Right lobe of liver (tissue), 6 donors: ENCODE measurements at regions not wholly inside any gene's neighbourhood (a gene's known extent, or its start where the extent isn't known, plus 50 kb on each side); places are given as distances from the start of the nearest gene placed in this dataset.

Experiments used
- ATAC-seq, 4 donors: fragments of 200-7000 bp; cut with Tn5 transposase; one replicate each; pipeline ENCODE4 v1.9.1; 2020; ENCODE audit warnings: mild to moderate bottlenecking in 4 of 4, moderate library complexity in 4 of 4
- DNase-seq, 3 donors: peaks; one replicate each; pipeline ENCODE4 v3.0.0-alpha.2; 2020
- H3K27ac ChIP-seq, 3 donors: fragments of 200-600 bp; one replicate each; pipeline ENCODE4 v1.8.0; 2022
- H3K27me3 ChIP-seq, 2 donors: fragments of 200-600 bp; one replicate each; pipeline ENCODE4 v1.8.0; 2022
- H3K36me3 ChIP-seq, 4 donors: fragments of 200-600 bp; sonication (generic) in 1 of 4; one replicate each; pipeline versions ENCODE4 v1.5.1 to v1.8.0; 2017 to 2022; ENCODE audit warnings: control low read depth in 1 of 4
- H3K4me1 ChIP-seq, 4 donors: fragments of 200-600 bp; sonication (generic) in 1 of 4; one replicate each; pipeline versions ENCODE4 v1.5.1 to v1.8.0; 2017 to 2022; ENCODE audit warnings: control low read depth in 1 of 4
- H3K4me3 ChIP-seq, 3 donors: fragments of 200-600 bp; one replicate each; pipeline ENCODE4 v1.8.0; 2022
- H3K9me3 ChIP-seq, 4 donors: fragments of 200-600 bp; sonication (generic) in 1 of 4; one replicate each; pipeline versions ENCODE4 v1.5.1 to v1.8.0; 2017 to 2022; ENCODE audit warnings: control low read depth in 1 of 4
- CTCF ChIP-seq, 4 donors: fragments of 200-600 bp in 3 of 4; fragments of 450-650 bp in 1 of 4; IDR thresholded peaks; one replicate each; pipeline versions ENCODE4 v1.5.1 to v1.8.0; 2016 to 2022; ENCODE audit warnings: antibody characterized with exemption in 4 of 4, mild to moderate bottlenecking in 2 of 4
- POLR2A ChIP-seq: fragments of 450-650 bp; IDR thresholded peaks from one replicate; pipeline ENCODE4 v1.6.1; 2017; ENCODE audit warnings: antibody characterized with exemption, mild to moderate bottlenecking
- WGBS: methylation state at CpG from one replicate; pipeline ENCODE4 v1.1.6; 2018; ENCODE audit warnings: low coverage, low lambda C conversion rate; ENCODE audit not compliant: insufficient coverage; ENCODE audit errors: missing lambda C conversion rate; 5-methylcytosine and 5-hydroxymethylcytosine counted together
- intact Hi-C, 2 donors: fragments of 100-400 bp; cut with DNase I; formaldehyde crosslinking; loops; one replicate each; pipeline versions ENCODE4 v1.11.2 to v1.14.1; 2022
- donor health status: DM: no; HTN: yes; CAD: no.
- donor health status: DM: no; HTN: no; CAD: no.
- donor health status: DM: no; HTN: no; CAD: no.
- donor health status: DM: no; HTN: yes; CAD: no.
- donor health status: DM: no; HTN: yes; CAD: no.

- TF ChIP-seq CTCF (IDR thresholded peaks at IDR 0.05) (no peak), POLR2A (no peak)
- no peak overlapping the region for H3K27ac ChIP-seq
- no peaks in the 10 kb centered on the region for H3K9me3 ChIP-seq
- DNase-seq = no peak
- no peaks in the 10 kb centered on the region for H3K27me3 ChIP-seq
- no peaks in the 10 kb centered on the region for H3K4me1 ChIP-seq
- ATAC-seq = no peak
- no peaks in the 10 kb centered on the region for H3K36me3 ChIP-seq
- intact Hi-C loops = no loop called here
- WGBS = 53% methylated on average over 3 of the region's 4 CpGs
- no peak overlapping the region for H3K4me3 ChIP-seq
These were observed 761.8 kb upstream of the PHF14 start for GRCh38 chr7:10211861-10212260.

- no peaks in the 10 kb centered on the region for H3K9me3 ChIP-seq
- TF ChIP-seq POLR2A (no peak), CTCF (IDR thresholded peaks at IDR 0.05) (no peak)
- no peak overlapping the region for H3K4me3 ChIP-seq
- WGBS = 61% methylated on average over 3 of the region's 3 CpGs
- no peaks in the 10 kb centered on the region for H3K36me3 ChIP-seq
- DNase-seq = no peak
- no peak overlapping the region for H3K27ac ChIP-seq
- H3K27me3 ChIP-seq = no peaks in the 10 kb centered on the region
- ATAC-seq = no peak
- H3K4me1 ChIP-seq = no peaks in the 10 kb centered on the region
- intact Hi-C loops = no loop called here
These were observed 761.0 kb upstream of the PHF14 start for GRCh38 chr7:10212649-10213048.

- H3K9me3 ChIP-seq = no peaks in the 10 kb centered on the region
- intact Hi-C loops = no loop called here
- DNase-seq (no peak), ATAC-seq (no peak)
- no peaks in the 10 kb centered on the region for H3K36me3 ChIP-seq
- no peaks in the 10 kb centered on the region for H3K4me1 ChIP-seq
- 57% methylated on average over 2 of the region's 2 CpGs for WGBS
- TF ChIP-seq CTCF (IDR thresholded peaks at IDR 0.05) (no peak), POLR2A (no peak)
- no peak overlapping the region for H3K27ac ChIP-seq
- no peaks in the 10 kb centered on the region for H3K27me3 ChIP-seq
- no peak overlapping the region for H3K4me3 ChIP-seq
These were observed 757.2 kb upstream of the PHF14 start for GRCh38 chr7:10216462-10216861.

DNA sequence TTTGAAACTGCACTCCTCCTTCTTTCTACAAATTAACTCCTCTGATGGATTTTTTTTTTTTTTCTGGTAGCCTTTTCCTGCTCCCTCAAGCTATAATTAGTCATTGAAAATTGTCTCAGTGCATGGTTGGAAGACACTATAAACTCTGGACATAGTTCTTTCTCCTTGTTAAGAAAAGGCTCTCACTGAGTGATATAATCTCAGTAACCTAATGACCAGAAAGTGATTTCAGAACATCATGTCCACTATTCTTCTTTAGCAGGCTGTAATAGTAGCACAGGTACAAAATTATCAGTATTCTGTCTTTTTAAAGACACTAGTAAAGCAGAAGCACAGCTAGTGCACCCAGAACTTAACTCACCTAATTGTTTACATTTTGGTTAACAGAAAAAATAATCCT is 752.6 kb upstream of the PHF14 start:
- TF ChIP-seq CTCF (IDR thresholded peaks at IDR 0.05) (no peak), POLR2A (no peak)
- Histone ChIP-seq H3K36me3 (no peaks in the 10 kb centered on the region), H3K27me3 (no peaks in the 10 kb centered on the region), H3K4me1 (no peaks in the 10 kb centered on the region), H3K27ac (no peak overlapping the region), H3K9me3 (no peaks in the 10 kb centered on the region), H3K4me3 (no peak overlapping the region)
- DNase-seq = no peak
- ATAC-seq = no peak
- intact Hi-C loops = no loop called here

DNA sequence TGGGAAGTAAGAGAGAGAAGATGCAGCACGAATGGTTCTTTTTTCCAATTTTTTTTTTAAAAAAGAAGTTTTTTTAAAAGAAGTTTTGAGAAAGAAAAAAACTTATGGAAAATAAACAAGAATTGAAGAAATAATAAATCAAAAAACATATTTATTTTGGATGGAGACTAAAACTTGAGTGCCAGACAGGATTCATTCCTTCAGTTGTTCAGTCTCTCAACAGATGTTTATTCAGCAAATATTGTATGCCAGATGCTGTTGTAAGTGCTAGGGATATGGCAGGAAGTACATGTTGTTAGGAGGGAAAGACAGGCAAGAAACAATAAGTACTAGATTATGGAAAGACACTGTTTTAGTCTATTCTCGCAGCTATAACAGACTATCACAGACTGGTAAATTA is 750.7 kb upstream of the PHF14 start:
- H3K9me3 ChIP-seq = no peaks in the 10 kb centered on the region
- H3K4me3 ChIP-seq = no peak overlapping the region
- no peaks in the 10 kb centered on the region for H3K27me3 ChIP-seq
- no peak for TF ChIP-seq POLR2A
- no peak for TF ChIP-seq CTCF (IDR thresholded peaks at IDR 0.05)
- DNase-seq (no peak), ATAC-seq (no peak)
- WGBS = 17% methylated on average over 2 of the region's 2 CpGs
- intact Hi-C loops = no loop called here
- no peaks in the 10 kb centered on the region for H3K4me1 ChIP-seq
- H3K27ac ChIP-seq = no peak overlapping the region
- no peaks in the 10 kb centered on the region for H3K36me3 ChIP-seq
